ENCODE measurements at regions not wholly inside any gene's neighbourhood (a gene's known extent, or its start where the extent isn't known, plus 50 kb on each side); places are given as distances from the start of the nearest gene placed in this dataset.

GRCh38 chr14:44774396-44774795, 187.4 kb downstream of the KLHL28 start:
- Histone ChIP-seq H3K27me3 (ENCODE audit: insufficient read depth in 3 of 3, low read length in 2 of 3) (peaks cover 0 to under 1% (median 0%) of the 10 kb centered on the region in 3 donors), H3K36me3 (ENCODE audit: insufficient read depth in 1 of 2, low read depth in 1 of 2) (no peaks in the 10 kb centered on the region), H3K4me3 (no peak overlapping the region), H3K4me1 (no peaks in the 10 kb centered on the region), H3K27ac (no peak overlapping the region), H3K9me3 (no peaks in the 10 kb centered on the region)
- WGBS, 3 donors = 43 to 44% (median 44%) methylated on average over 2 of the region's 2 CpGs
- intact Hi-C loops (cut with DNase I) = no loop called here
- no peak for TF ChIP-seq CTCF (IDR thresholded peaks at IDR 0.05)
- ATAC-seq (no peak), DNase-seq (no peak)

GRCh38 chr14:44771496-44771895, 190.3 kb downstream of the KLHL28 start:
- no peak for ATAC-seq
- no peak overlapping the region for H3K4me3 ChIP-seq

GRCh38 chr14:44770201-44770600, 191.5 kb downstream of the KLHL28 start:
- H3K36me3 ChIP-seq (ENCODE audit: insufficient read depth in 1 of 2, low read depth in 1 of 2) = no peaks in the 10 kb centered on the region
- no peaks in the 10 kb centered on the region for H3K4me1 ChIP-seq
- H3K4me3 ChIP-seq = no peak overlapping the region
- 79 to 80% (median 79%) methylated on average over 3 of the region's 3 CpGs for WGBS, 3 donors
- no peak for TF ChIP-seq CTCF (IDR thresholded peaks at IDR 0.05)
- ATAC-seq (no peak), DNase-seq (no peak)
- no peaks in the 10 kb centered on the region for H3K9me3 ChIP-seq
- intact Hi-C loops (cut with DNase I) = no loop called here
- no peak overlapping the region for H3K27ac ChIP-seq
- H3K27me3 ChIP-seq (ENCODE audit: insufficient read depth in 3 of 3, low read length in 2 of 3) = peaks cover 0 to 2% (median 0%) of the 10 kb centered on the region in 3 donors

More at GRCh38 chr14:44771496-44771895, 190.3 kb downstream of the KLHL28 start:
- Histone ChIP-seq H3K27me3 (ENCODE audit: insufficient read depth in 3 of 3, low read length in 2 of 3) (peaks cover 0 to 2% (median 0%) of the 10 kb centered on the region in 3 donors), H3K27ac (no peak overlapping the region), H3K9me3 (no peaks in the 10 kb centered on the region), H3K4me1 (no peaks in the 10 kb centered on the region), H3K36me3 (ENCODE audit: insufficient read depth in 1 of 2, low read depth in 1 of 2) (no peaks in the 10 kb centered on the region)
- intact Hi-C loops (cut with DNase I) = no loop called here
- WGBS, 3 donors = 83 to 92% (median 87%) methylated on average over 1 of the region's 1 CpG
- no peak for DNase-seq
- no peak for TF ChIP-seq CTCF (IDR thresholded peaks at IDR 0.05)

- Histone ChIP-seq H3K4me1 (no peaks in the 10 kb centered on the region), H3K9me3 (no peaks in the 10 kb centered on the region), H3K4me3 (no peak overlapping the region), H3K27ac (no peak overlapping the region), H3K36me3 (ENCODE audit: insufficient read depth in 1 of 2, low read depth in 1 of 2) (no peaks in the 10 kb centered on the region), H3K27me3 (ENCODE audit: insufficient read depth in 3 of 3, low read length in 2 of 3) (peaks cover 0 to 2% (median 0%) of the 10 kb centered on the region in 3 donors)
- DNase-seq (no peak), ATAC-seq (no peak)
- TF ChIP-seq CTCF (IDR thresholded peaks at IDR 0.05) = no peak
- intact Hi-C loops (cut with DNase I) = no loop called here
- 52 to 69% (median 53%) methylated on average over 1 of the region's 1 CpG for WGBS, 3 donors
Measured at GRCh38 chr14:44768935-44769334, 192.8 kb downstream of the KLHL28 start.

GRCh38 chr14:44767646-44768173, 194.0 kb downstream of the KLHL28 start:
- no peak overlapping the region for H3K4me3 ChIP-seq
- no peak for ATAC-seq
- H3K36me3 ChIP-seq (ENCODE audit: insufficient read depth in 1 of 2, low read depth in 1 of 2) = no peaks in the 10 kb centered on the region
- intact Hi-C loops (cut with DNase I) = no loop called here
- WGBS, 3 donors = 55 to 61% (median 60%) methylated on average over 5 of the region's 5 CpGs
- TF ChIP-seq CTCF (IDR thresholded peaks at IDR 0.05) = no peak
- H3K27me3 ChIP-seq (ENCODE audit: insufficient read depth in 3 of 3, low read length in 2 of 3) = peaks cover 0 to 2% (median 0%) of the 10 kb centered on the region in 3 donors
- no peaks in the 10 kb centered on the region for H3K4me1 ChIP-seq
- no peaks in the 10 kb centered on the region for H3K9me3 ChIP-seq
- no peak overlapping the region for H3K27ac ChIP-seq
- DNase-seq = no peak

All from psoas muscle (tissue), 7 donors.